Colonic mucosa (tissue), 4 donors: ENCODE measurements at regions not wholly inside any gene's neighbourhood (a gene's known extent, or its start where the extent isn't known, plus 50 kb on each side); places are given as distances from the start of the nearest gene placed in this dataset.

Experiments used
- DNase-seq: peaks from one replicate; pipeline ENCODE4 v3.0.0-alpha.2; 2020
- H3K27ac ChIP-seq: fragments of 200-600 bp; one replicate; pipeline ENCODE4 v1.8.0; 2021
- H3K27me3 ChIP-seq: fragments of 200-600 bp; one replicate; pipeline ENCODE4 v1.8.0; 2021
- H3K36me3 ChIP-seq: fragments of 200-600 bp; one replicate; pipeline ENCODE4 v1.8.0; 2021
- H3K4me1 ChIP-seq: fragments of 200-600 bp; one replicate; pipeline ENCODE4 v1.8.0; 2021; ENCODE audit warnings: mild to moderate bottlenecking
- H3K4me3 ChIP-seq: fragments of 200-600 bp; one replicate; pipeline ENCODE4 v1.8.0; 2021
- H3K9ac ChIP-seq, 2 donors: one replicate each; pipeline ENCODE4 v1.7.0; 2013; ENCODE audit warnings: control low read depth in 2 of 2, low read depth in 2 of 2, low read length in 2 of 2
- H3K9me3 ChIP-seq: fragments of 200-600 bp; one replicate; pipeline ENCODE4 v1.8.0; 2021
- intact Hi-C: fragments of 100-400 bp; cut with DNase I; formaldehyde crosslinking; loops from one replicate; pipeline ENCODE4 v1.14.1; 2022
- TF ChIP-seq, protein P1 (sequence below): fragments of 200-600 bp; IDR thresholded peaks from one replicate; pipeline ENCODE4 v1.8.0; 2022; ENCODE audit warnings: antibody characterized with exemption, mild to moderate bottlenecking
- donor health status: healthy.
- donor health status: DM: no; HTN: no; CAD: no.
- donor health status: DM: no; HTN: no; CAD: no.

DNA sequence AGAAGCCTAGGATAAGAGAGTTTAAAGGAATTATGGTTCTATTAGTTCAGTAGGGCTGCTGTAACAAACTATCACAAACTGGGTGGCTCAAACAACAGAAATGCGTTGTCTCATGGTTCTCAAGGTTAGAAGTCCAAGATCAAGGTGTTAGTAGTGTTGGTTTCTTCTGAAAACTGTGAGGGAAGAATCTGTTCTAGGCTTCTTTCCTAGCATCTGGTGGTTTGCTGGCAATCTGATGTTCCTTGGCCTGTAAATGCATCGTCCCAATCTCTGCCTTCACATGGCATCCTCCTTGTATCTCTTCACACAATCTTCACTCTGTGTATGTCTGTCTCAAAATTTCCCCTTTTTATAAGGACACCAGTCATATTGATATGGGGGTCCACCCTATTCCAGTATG lies 76.3 kb downstream of the MDH1 start:
- Histone ChIP-seq H3K27ac (no peak overlapping the region), H3K36me3 (no peaks in the 10 kb centered on the region), H3K4me1 (no peaks in the 10 kb centered on the region), H3K9ac (no peak overlapping the region), H3K27me3 (no peaks in the 10 kb centered on the region), H3K4me3 (no peak overlapping the region), H3K9me3 (no peaks in the 10 kb centered on the region)
- no peak for DNase-seq
- intact Hi-C loops = no loop called here
- TF ChIP-seq, protein P1, sequence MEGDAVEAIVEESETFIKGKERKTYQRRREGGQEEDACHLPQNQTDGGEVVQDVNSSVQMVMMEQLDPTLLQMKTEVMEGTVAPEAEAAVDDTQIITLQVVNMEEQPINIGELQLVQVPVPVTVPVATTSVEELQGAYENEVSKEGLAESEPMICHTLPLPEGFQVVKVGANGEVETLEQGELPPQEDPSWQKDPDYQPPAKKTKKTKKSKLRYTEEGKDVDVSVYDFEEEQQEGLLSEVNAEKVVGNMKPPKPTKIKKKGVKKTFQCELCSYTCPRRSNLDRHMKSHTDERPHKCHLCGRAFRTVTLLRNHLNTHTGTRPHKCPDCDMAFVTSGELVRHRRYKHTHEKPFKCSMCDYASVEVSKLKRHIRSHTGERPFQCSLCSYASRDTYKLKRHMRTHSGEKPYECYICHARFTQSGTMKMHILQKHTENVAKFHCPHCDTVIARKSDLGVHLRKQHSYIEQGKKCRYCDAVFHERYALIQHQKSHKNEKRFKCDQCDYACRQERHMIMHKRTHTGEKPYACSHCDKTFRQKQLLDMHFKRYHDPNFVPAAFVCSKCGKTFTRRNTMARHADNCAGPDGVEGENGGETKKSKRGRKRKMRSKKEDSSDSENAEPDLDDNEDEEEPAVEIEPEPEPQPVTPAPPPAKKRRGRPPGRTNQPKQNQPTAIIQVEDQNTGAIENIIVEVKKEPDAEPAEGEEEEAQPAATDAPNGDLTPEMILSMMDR = no peak

DNA sequence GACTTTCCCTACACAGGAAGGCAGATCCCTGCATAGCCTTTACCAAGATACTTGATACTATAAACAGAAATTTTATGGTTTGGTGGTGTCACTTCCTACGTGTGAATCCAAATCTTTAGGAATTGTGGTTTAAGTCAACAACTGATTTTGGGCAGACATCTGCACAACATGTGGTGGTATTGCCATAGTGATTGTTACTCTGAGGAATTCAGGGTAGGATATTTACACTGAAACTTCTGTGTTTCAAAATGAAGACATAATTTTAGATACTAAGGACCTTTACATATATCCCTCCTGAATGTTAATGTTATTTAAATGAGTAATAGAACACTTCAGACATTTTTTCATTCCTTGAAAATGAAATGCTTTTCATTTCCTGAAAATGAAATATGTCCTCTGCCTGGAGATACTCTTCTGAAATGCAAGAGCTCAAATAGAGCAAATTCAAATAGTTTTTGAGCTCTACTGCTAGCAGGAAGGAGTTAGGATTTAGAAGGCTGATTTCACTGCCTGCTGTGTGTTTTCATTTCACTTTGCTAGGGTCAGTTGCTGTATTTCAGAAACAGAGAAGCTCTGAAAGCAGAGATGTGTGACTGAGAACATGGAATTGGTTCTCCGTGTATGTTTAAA lies 77.2 kb downstream of the MDH1 start:
- Histone ChIP-seq H3K36me3 (no peaks in the 10 kb centered on the region), H3K4me1 (no peaks in the 10 kb centered on the region), H3K9ac (no peak overlapping the region), H3K27ac (no peak overlapping the region), H3K27me3 (no peaks in the 10 kb centered on the region), H3K4me3 (no peak overlapping the region), H3K9me3 (no peaks in the 10 kb centered on the region)
- no peak for DNase-seq
- intact Hi-C loops = no loop called here
- TF ChIP-seq, protein P1 = no peak

DNA sequence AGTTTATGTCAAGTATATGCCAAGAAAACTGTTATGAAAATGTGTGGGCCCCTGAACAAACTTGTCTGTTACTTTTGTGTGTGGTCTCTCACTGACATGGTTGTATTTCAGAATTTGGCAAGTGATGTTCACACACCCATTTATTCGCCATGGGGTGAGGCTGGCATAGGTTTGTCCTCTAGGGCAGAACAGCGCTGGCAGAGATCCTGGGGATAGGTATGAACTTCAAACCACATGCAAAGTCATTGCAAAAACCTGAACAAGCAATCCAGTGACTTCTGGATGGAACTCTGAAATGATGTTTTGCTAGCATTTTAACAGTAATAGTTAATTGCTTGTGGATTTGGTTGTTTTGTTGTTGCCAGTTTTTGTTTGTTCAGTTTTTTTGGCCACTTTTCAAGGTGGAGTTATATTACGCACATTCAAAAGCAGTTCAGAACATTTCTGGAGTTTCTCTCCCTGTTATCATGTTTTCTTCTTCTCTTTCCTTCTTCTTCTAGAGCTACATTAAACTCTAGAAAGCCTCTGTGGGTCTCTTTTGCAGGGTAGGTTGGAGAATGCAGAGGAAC lies 78.5 kb downstream of the MDH1 start:
- Histone ChIP-seq H3K4me3 (no peak overlapping the region), H3K9ac (no peak overlapping the region), H3K9me3 (no peaks in the 10 kb centered on the region), H3K4me1 (no peaks in the 10 kb centered on the region), H3K27ac (no peak overlapping the region), H3K36me3 (no peaks in the 10 kb centered on the region), H3K27me3 (no peaks in the 10 kb centered on the region)
- no peak for DNase-seq
- intact Hi-C loops = no loop called here
- TF ChIP-seq, protein P1 = no peak

DNA sequence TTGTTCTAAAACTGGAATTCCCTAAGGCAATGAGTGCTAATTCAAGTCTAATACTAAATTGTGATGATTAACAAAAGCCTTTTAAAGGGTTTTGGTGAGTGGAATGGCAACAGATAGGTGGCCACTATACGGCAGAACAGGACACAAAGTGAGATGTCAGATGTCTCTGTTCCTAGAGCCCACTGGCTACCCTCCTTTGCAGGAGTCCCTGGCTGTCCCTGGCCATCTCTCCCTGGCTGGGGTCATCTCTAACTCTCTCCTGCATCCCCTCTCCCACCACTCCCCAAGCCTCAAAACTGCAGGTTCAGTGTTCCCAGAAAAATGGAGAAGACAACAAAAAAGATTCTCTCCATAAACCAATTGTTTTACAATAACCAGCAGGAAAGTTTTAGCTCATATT lies 79.2 kb downstream of the MDH1 start:
- Histone ChIP-seq H3K9me3 (no peaks in the 10 kb centered on the region), H3K9ac (no peak overlapping the region), H3K4me3 (no peak overlapping the region), H3K27ac (no peak overlapping the region), H3K4me1 (no peaks in the 10 kb centered on the region), H3K36me3 (no peaks in the 10 kb centered on the region), H3K27me3 (no peaks in the 10 kb centered on the region)
- TF ChIP-seq, protein P1 = no peak
- no peak for DNase-seq
- intact Hi-C loops = no loop called here

DNA sequence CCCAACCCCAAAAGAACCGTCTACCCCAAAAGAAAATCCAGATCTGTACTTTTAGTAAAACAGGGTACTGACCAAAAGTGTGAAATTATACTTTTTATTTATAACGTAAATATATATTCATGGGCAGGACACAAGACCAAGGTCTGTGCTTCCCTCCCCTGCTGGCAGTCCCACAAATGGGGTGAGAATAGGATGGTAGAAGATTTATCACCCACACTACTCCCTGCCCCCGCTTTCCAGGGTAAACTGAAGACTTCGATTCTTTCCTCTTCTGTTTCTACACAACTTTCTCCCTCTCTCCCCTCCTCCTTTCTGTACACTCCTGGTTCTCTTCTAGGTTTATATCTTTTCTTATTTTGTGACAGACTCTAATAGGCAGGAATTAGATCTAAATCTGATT lies 79.7 kb downstream of the MDH1 start:
- H3K27ac ChIP-seq = no peak overlapping the region
- no peak overlapping the region for H3K4me3 ChIP-seq
- no peaks in the 10 kb centered on the region for H3K4me1 ChIP-seq
- TF ChIP-seq, protein P1 = no peak
- no peaks in the 10 kb centered on the region for H3K9me3 ChIP-seq
- H3K9ac ChIP-seq = no peak overlapping the region
- no peaks in the 10 kb centered on the region for H3K27me3 ChIP-seq
- intact Hi-C loops = no loop called here
- no peak for DNase-seq
- H3K36me3 ChIP-seq = no peaks in the 10 kb centered on the region
